ENCODE measurements at regions not wholly inside any gene's neighbourhood (a gene's known extent, or its start where the extent isn't known, plus 50 kb on each side); places are given as distances from the start of the nearest gene placed in this dataset.

DNA sequence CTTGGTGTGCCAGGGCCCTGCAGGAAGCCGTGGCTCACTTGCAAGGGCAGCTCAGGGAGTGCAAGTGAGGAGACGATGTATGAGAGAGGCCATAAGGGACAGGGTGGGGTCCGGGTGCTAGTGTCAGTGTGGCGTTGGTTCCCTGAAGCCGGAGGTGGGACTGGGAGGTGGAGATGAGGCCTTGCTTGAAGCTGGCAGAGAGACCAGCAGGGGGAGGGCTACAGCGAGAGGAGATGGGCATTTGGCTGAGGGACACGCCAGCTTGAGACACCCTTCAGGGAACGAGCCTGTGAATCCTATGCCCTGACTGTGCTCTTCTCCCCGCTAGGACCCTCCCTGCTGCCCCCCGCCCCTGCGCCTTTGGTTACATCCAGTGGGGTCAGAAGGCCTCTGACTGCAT lies 529.1 kb downstream of the TCERG1L start:
- TF ChIP-seq, protein P1, sequence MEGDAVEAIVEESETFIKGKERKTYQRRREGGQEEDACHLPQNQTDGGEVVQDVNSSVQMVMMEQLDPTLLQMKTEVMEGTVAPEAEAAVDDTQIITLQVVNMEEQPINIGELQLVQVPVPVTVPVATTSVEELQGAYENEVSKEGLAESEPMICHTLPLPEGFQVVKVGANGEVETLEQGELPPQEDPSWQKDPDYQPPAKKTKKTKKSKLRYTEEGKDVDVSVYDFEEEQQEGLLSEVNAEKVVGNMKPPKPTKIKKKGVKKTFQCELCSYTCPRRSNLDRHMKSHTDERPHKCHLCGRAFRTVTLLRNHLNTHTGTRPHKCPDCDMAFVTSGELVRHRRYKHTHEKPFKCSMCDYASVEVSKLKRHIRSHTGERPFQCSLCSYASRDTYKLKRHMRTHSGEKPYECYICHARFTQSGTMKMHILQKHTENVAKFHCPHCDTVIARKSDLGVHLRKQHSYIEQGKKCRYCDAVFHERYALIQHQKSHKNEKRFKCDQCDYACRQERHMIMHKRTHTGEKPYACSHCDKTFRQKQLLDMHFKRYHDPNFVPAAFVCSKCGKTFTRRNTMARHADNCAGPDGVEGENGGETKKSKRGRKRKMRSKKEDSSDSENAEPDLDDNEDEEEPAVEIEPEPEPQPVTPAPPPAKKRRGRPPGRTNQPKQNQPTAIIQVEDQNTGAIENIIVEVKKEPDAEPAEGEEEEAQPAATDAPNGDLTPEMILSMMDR (IDR thresholded peaks at IDR 0.05), result no peak
- TF ChIP-seq POLR2A (IDR thresholded peaks at IDR 0.05), result no peak
